ENCODE measurements at regions not wholly inside any gene's neighbourhood (a gene's known extent, or its start where the extent isn't known, plus 50 kb on each side); places are given as distances from the start of the nearest gene placed in this dataset.

- H3K36me3 ChIP-seq (ENCODE audit: low read depth): no peaks in the 10 kb centered on the region
- ATAC-seq (ENCODE audit: low read depth) (no peak), DNase-seq (ENCODE audit: low spot score) (no peak)
- H3K4me3 ChIP-seq (ENCODE audit: severe bottlenecking): no peak overlapping the region
- H3K4me1 ChIP-seq (ENCODE audit: insufficient read depth, poor library complexity, severe bottlenecking): peaks cover 28% of the 10 kb centered on the region
- no peaks in the 10 kb centered on the region for H3K9me3 ChIP-seq (ENCODE audit: severe bottlenecking)
- H3K27me3 ChIP-seq (ENCODE audit: insufficient read depth, poor library complexity, severe bottlenecking): no peaks in the 10 kb centered on the region
- no peak for TF ChIP-seq CTCF (IDR thresholded peaks at IDR 0.05; ENCODE audit: poor library complexity, severe bottlenecking)
- no peak overlapping the region for H3K27ac ChIP-seq (ENCODE audit: poor library complexity, severe bottlenecking)
Measured at GRCh38 chr11:8828580-8829361, 82.2 kb upstream of the AKIP1 start.

GRCh38 chr11:8829556-8829955 lies 81.4 kb upstream of the AKIP1 start:
- H3K36me3 ChIP-seq (ENCODE audit: low read depth): no peaks in the 10 kb centered on the region
- DNase-seq (ENCODE audit: low spot score): no peak

GRCh38 chr11:8830641-8831040 lies 80.3 kb upstream of the AKIP1 start:
- ATAC-seq (ENCODE audit: low read depth) (no peak), DNase-seq (ENCODE audit: low spot score) (no peak)
- H3K4me1 ChIP-seq (ENCODE audit: insufficient read depth, poor library complexity, severe bottlenecking): peaks cover 33% of the 10 kb centered on the region
- no peak overlapping the region for H3K4me3 ChIP-seq (ENCODE audit: severe bottlenecking)
- no peaks in the 10 kb centered on the region for H3K27me3 ChIP-seq (ENCODE audit: insufficient read depth, poor library complexity, severe bottlenecking)
- H3K36me3 ChIP-seq (ENCODE audit: low read depth): no peaks in the 10 kb centered on the region
- no peak overlapping the region for H3K27ac ChIP-seq (ENCODE audit: poor library complexity, severe bottlenecking)
- H3K9me3 ChIP-seq (ENCODE audit: severe bottlenecking): no peaks in the 10 kb centered on the region
- TF ChIP-seq CTCF (IDR thresholded peaks at IDR 0.05; ENCODE audit: poor library complexity, severe bottlenecking): no peak

More at GRCh38 chr11:8829556-8829955, 81.4 kb upstream of the AKIP1 start:
- Histone ChIP-seq H3K4me3 (ENCODE audit: severe bottlenecking) (no peak overlapping the region), H3K9me3 (ENCODE audit: severe bottlenecking) (no peaks in the 10 kb centered on the region), H3K4me1 (ENCODE audit: insufficient read depth, poor library complexity, severe bottlenecking) (peaks cover 33% of the 10 kb centered on the region), H3K27me3 (ENCODE audit: insufficient read depth, poor library complexity, severe bottlenecking) (no peaks in the 10 kb centered on the region), H3K27ac (ENCODE audit: poor library complexity, severe bottlenecking) (no peak overlapping the region)
- no peak for TF ChIP-seq CTCF (IDR thresholded peaks at IDR 0.05; ENCODE audit: poor library complexity, severe bottlenecking)
- no peak for ATAC-seq (ENCODE audit: low read depth)

- Histone ChIP-seq H3K9me3 (ENCODE audit: severe bottlenecking) (no peaks in the 10 kb centered on the region), H3K27me3 (ENCODE audit: insufficient read depth, poor library complexity, severe bottlenecking) (no peaks in the 10 kb centered on the region), H3K4me1 (ENCODE audit: insufficient read depth, poor library complexity, severe bottlenecking) (peaks cover 25% of the 10 kb centered on the region), H3K4me3 (ENCODE audit: severe bottlenecking) (no peak overlapping the region), H3K36me3 (ENCODE audit: low read depth) (no peaks in the 10 kb centered on the region), H3K27ac (ENCODE audit: poor library complexity, severe bottlenecking) (peak overlapping the region; percentile 91)
- ATAC-seq (ENCODE audit: low read depth): no peak
- no peak for DNase-seq (ENCODE audit: low spot score)
- TF ChIP-seq CTCF (IDR thresholded peaks at IDR 0.05; ENCODE audit: poor library complexity, severe bottlenecking): no peak
Measured at GRCh38 chr11:8831861-8832260, 79.1 kb upstream of the AKIP1 start.

- DNase-seq (ENCODE audit: low spot score): no peak
Measured at GRCh38 chr11:8832571-8833260, 78.3 kb upstream of the AKIP1 start.

More at GRCh38 chr11:8832571-8833260, 78.3 kb upstream of the AKIP1 start:
- Histone ChIP-seq H3K27me3 (ENCODE audit: insufficient read depth, poor library complexity, severe bottlenecking) (no peaks in the 10 kb centered on the region), H3K9me3 (ENCODE audit: severe bottlenecking) (no peaks in the 10 kb centered on the region), H3K27ac (ENCODE audit: poor library complexity, severe bottlenecking) (peak overlapping the region; percentile 91), H3K4me3 (ENCODE audit: severe bottlenecking) (no peak overlapping the region), H3K4me1 (ENCODE audit: insufficient read depth, poor library complexity, severe bottlenecking) (peaks cover 25% of the 10 kb centered on the region), H3K36me3 (ENCODE audit: low read depth) (no peaks in the 10 kb centered on the region)
- no peak for TF ChIP-seq CTCF (IDR thresholded peaks at IDR 0.05; ENCODE audit: poor library complexity, severe bottlenecking)
- peak; percentile 85 for ATAC-seq (ENCODE audit: low read depth)

Measured in RWPE2 (cell line).